ENCODE measurements at regions not wholly inside any gene's neighbourhood (a gene's known extent, or its start where the extent isn't known, plus 50 kb on each side); places are given as distances from the start of the nearest gene placed in this dataset.

GRCh38 chr12:23169012-23169695 is 544.2 kb downstream of the ETNK1 start:
- intact Hi-C loops (cut with micrococcal nuclease) = no loop called here
- no peak for DNase-seq
- no TSS peak for BruUV-seq (replicated peaks)

More at GRCh38 chr12:23169012-23169695, 544.2 kb downstream of the ETNK1 start:
- dilution Hi-C loops (cut with HindIII; ENCODE audit: low sequenced_read_pairs, unreplicated experiment) = no loop called here
- H2AK5ac ChIP-seq (ENCODE audit: low read depth, low read length) = no peak overlapping the region
- ChIA-PET POLR2A (ENCODE audit: unreplicated experiment) (no interaction called here), CTCF (no interaction called here)
- no peak overlapping the region for H3K14ac ChIP-seq (replicated peaks; ENCODE audit: low read depth, low read length)
- H3K9me1 ChIP-seq (ENCODE audit: insufficient read depth, low read length) = no peaks in the 10 kb centered on the region
- H3K4me1 ChIP-seq (ENCODE audit: control insufficient read depth, insufficient read depth, low read length) = no peaks in the 10 kb centered on the region
- H4K91ac ChIP-seq (ENCODE audit: insufficient read depth, low read depth, low read length) = no peak overlapping the region
- in situ Hi-C loops (cut with MboI; ENCODE audit: low sequenced_read_pairs) = no loop called here
- no peaks in the 10 kb centered on the region for H3K27me3 ChIP-seq (ENCODE audit: control insufficient read depth, insufficient read depth, low read length)
- H4K5ac ChIP-seq (ENCODE audit: low read depth, low read length) = no peak overlapping the region
- H2AFZ ChIP-seq (replicated peaks; ENCODE audit: low read length, poor library complexity) = no peak overlapping the region
- no peak overlapping the region for H3K23ac ChIP-seq (ENCODE audit: low read depth, low read length)
- H2BK20ac ChIP-seq (ENCODE audit: low read depth, low read length) = no peak overlapping the region
- H2BK120ac ChIP-seq (ENCODE audit: low read depth, low read length) = no peak overlapping the region
- H3K4ac ChIP-seq (ENCODE audit: low read depth, low read length) = no peak overlapping the region
- no peak overlapping the region for H3K4me2 ChIP-seq (ENCODE audit: low read depth, low read length)
- no peak overlapping the region for H3K9ac ChIP-seq (ENCODE audit: low read depth, low read length)
- no peak for ATAC-seq (ENCODE audit: low read depth)
- H4K20me1 ChIP-seq (ENCODE audit: insufficient read depth, low read length) = no peaks in the 10 kb centered on the region
- no peaks in the 10 kb centered on the region for H3K79me1 ChIP-seq (ENCODE audit: low read depth in 1 of 2, low read length in 2 of 2)
- H2AK9ac ChIP-seq (replicated peaks; ENCODE audit: low read depth, low read length, poor library complexity) = no peak overlapping the region
- no peaks in the 10 kb centered on the region for H3K36me3 ChIP-seq (ENCODE audit: control insufficient read depth, insufficient read depth, low read length)
- no peak overlapping the region for H3K18ac ChIP-seq (ENCODE audit: low read depth, low read length)
- no peaks in the 10 kb centered on the region for H3K9me3 ChIP-seq (ENCODE audit: control insufficient read depth, insufficient read depth, low read length)
- WGBS, 2 experiments (ENCODE audit: extremely low coverage in 2 of 2, insufficient read length in 1 of 2) = no CpG with 5 or more reads among the region's 4 CpGs
- H2BK5ac ChIP-seq (ENCODE audit: low read depth, low read length, poor library complexity, severe bottlenecking) = no peak overlapping the region
- TF ChIP-seq RCOR1 (IDR thresholded peaks at IDR 0.05; ENCODE audit: insufficient replicate concordance, low read length) (no peak), SMC3 (IDR thresholded peaks at IDR 0.05; ENCODE audit: low read depth, low read length) (no peak), MAFK (IDR thresholded peaks at IDR 0.05; ENCODE audit: low read depth, low read length) (peak; percentile 65), CEBPB (IDR thresholded peaks at IDR 0.05; ENCODE audit: low read depth, low read length) (no peak), BHLHE40 (IDR thresholded peaks at IDR 0.05; ENCODE audit: low read depth, low read length) (no peak), USF2 (IDR thresholded peaks at IDR 0.05; ENCODE audit: low read depth, low read length) (no peak)
- H3K27ac ChIP-seq (ENCODE audit: insufficient read depth, low read length) = no peak overlapping the region
- H4K8ac ChIP-seq (ENCODE audit: low read depth in 2 of 2, low read length in 2 of 2) = no peak overlapping the region
- no peak overlapping the region for H2BK15ac ChIP-seq (ENCODE audit: low read depth, low read length)
- no peak overlapping the region for H3K4me3 ChIP-seq (ENCODE audit: insufficient read depth, low read depth, low read length)
- no peak overlapping the region for H3K56ac ChIP-seq (ENCODE audit: extremely low read depth, insufficient read depth, low read length)
